ENCODE measurements at regions not wholly inside any gene's neighbourhood (a gene's known extent, or its start where the extent isn't known, plus 50 kb on each side); places are given as distances from the start of the nearest gene placed in this dataset.

GRCh38 chr11:64500176-64501013, 55.3 kb upstream of the SLC22A11 start (continued):
- TF ChIP-seq ILK (tag; IDR thresholded peaks at IDR 0.05; ENCODE audit: borderline replicate concordance, low read depth): no peak
- TF ChIP-seq PRPF4 (IDR thresholded peaks at IDR 0.05; ENCODE audit: insufficient read depth, low read depth, low read length, poor library complexity, severe bottlenecking): no peak
- no peak for TF ChIP-seq ZNF384 (IDR thresholded peaks at IDR 0.05; ENCODE audit: low read depth, low read length)
- no peak for TF ChIP-seq COPS2 (conservative IDR thresholded peaks at IDR 0.05)
- TF ChIP-seq FOXA3 (CRISPR knock-in tag; conservative IDR thresholded peaks at IDR 0.05 in 1 of 2, IDR thresholded peaks at IDR 0.05 in 1 of 2): no peak
- peak; percentile 41 for TF ChIP-seq NFYB (IDR thresholded peaks at IDR 0.05; ENCODE audit: extremely low read depth, insufficient read length)
- no peak for TF ChIP-seq XRCC5 (IDR thresholded peaks at IDR 0.05; ENCODE audit: low read depth, low read length)
- TF ChIP-seq MEIS2 (IDR thresholded peaks at IDR 0.05; ENCODE audit: partially characterized antibody): no peak
- TF ChIP-seq MNT (conservative IDR thresholded peaks at IDR 0.05): peak in 1 of 2 experiments; percentile 20; a peak in 1 of 4 replicates
- no peak for TF ChIP-seq YBX1 (IDR thresholded peaks at IDR 0.05)
- TF ChIP-seq ARID2 (IDR thresholded peaks at IDR 0.05): no peak
- no peak for TF ChIP-seq NCOA1 (IDR thresholded peaks at IDR 0.05; ENCODE audit: low read depth)
- no peak for TF ChIP-seq NEUROD1 (IDR thresholded peaks at IDR 0.05; ENCODE audit: borderline replicate concordance, low read depth, low read length, partially characterized antibody)
- TF ChIP-seq TCF15 (CRISPR knock-in tag; IDR thresholded peaks at IDR 0.05): no peak
- TF ChIP-seq MTA1 (IDR thresholded peaks at IDR 0.05; ENCODE audit: borderline replicate concordance): no peak
- TF ChIP-seq ZNF398 (CRISPR knock-in tag; IDR thresholded peaks at IDR 0.05): no peak
- no peak for TF ChIP-seq GTF2F1 (IDR thresholded peaks at IDR 0.05; ENCODE audit: low read depth, low read length)
- TF ChIP-seq IRF2 (CRISPR knock-in tag; IDR thresholded peaks at IDR 0.05): no peak
- TF ChIP-seq ZNF165 (CRISPR knock-in tag; IDR thresholded peaks at IDR 0.05; ENCODE audit: borderline replicate concordance): no peak
- TF ChIP-seq PHB (CRISPR knock-in tag; IDR thresholded peaks at IDR 0.05): no peak
- TF ChIP-seq ELK1 (CRISPR knock-in tag; IDR thresholded peaks at IDR 0.05): no peak
- no peak for TF ChIP-seq ZBTB9 (CRISPR knock-in tag; IDR thresholded peaks at IDR 0.05)
- TF ChIP-seq TSC22D4 (tag; IDR thresholded peaks at IDR 0.05): no peak

Measured in K562 (cell line).